Left lung (tissue), 4 donors: ENCODE measurements at regions not wholly inside any gene's neighbourhood (a gene's known extent, or its start where the extent isn't known, plus 50 kb on each side); places are given as distances from the start of the nearest gene placed in this dataset.

ENCODE experiments used
- ATAC-seq: fragments of 200-7000 bp; cut with Tn5 transposase; one replicate; pipeline ENCODE4 v1.9.1; 2020; ENCODE audit warnings: moderate library complexity
- DNase-seq, 4 donors: peaks; one replicate each; pipeline ENCODE4 v3.0.0-alpha.2; 2013 to 2020
- H3K27ac ChIP-seq, 2 donors: fragments of 200-600 bp; sonication (generic) in 1 of 2; one replicate each; pipeline versions ENCODE4 v1.5.0 to v1.8.0; 2020 to 2021
- H3K27me3 ChIP-seq, 2 donors: fragments of 200-600 bp; sonication (generic) in 1 of 2; one replicate each; pipeline versions ENCODE4 v1.5.0 to v1.8.0; 2020 to 2021
- H3K36me3 ChIP-seq, 2 donors: fragments of 200-600 bp; sonication (generic) in 1 of 2; one replicate each; pipeline versions ENCODE4 v1.5.0 to v1.8.0; 2020 to 2021
- H3K4me1 ChIP-seq, 2 donors: fragments of 200-600 bp; one replicate each; pipeline ENCODE4 v1.8.0; 2021
- H3K4me3 ChIP-seq, 2 donors: fragments of 200-600 bp; sonication (generic) in 1 of 2; one replicate each; pipeline versions ENCODE4 v1.5.0 to v1.8.0; 2020 to 2021; ENCODE audit warnings: mild to moderate bottlenecking in 1 of 2
- H3K9me3 ChIP-seq, 2 donors: fragments of 200-600 bp; sonication (generic) in 1 of 2; one replicate each; pipeline versions ENCODE4 v1.5.0 to v1.8.0; 2020 to 2021
- intact Hi-C, 2 donors: fragments of 100-400 bp; cut with DNase I; formaldehyde crosslinking; loops; one replicate each; pipeline versions ENCODE4 v1.11.2 to v1.14.2; 2022
- TF ChIP-seq, protein P1 (sequence below), 2 donors: fragments of 200-600 bp; sonication (generic) in 1 of 2; IDR thresholded peaks; one replicate each; pipeline versions ENCODE4 v1.5.0 to v1.8.0; 2021; ENCODE audit warnings: antibody characterized with exemption in 2 of 2
- donor health status: DM: no; HTN: yes; CAD: no.
- donor health status: DM: no; HTN: no; CAD: no.

DNA sequence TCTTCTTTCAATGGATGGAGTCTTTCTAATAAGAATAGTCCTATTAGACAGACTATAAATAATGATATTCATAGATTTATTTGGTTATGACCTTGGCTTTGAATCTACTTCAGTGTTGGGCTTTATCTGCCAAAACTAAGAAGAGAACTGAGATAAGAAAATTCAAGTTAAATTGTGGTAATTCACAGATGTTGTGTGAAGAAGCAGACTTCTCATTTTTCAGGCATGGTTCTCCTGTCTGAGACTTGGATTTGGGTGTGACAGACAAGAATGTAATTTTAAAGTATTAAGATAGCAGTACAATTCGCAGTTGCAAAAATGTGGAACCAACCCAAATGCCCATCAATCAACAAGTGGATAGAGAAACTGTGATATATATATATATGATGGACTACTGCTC lies 124.7 kb downstream of the QPCT start:
- TF ChIP-seq, protein P1, sequence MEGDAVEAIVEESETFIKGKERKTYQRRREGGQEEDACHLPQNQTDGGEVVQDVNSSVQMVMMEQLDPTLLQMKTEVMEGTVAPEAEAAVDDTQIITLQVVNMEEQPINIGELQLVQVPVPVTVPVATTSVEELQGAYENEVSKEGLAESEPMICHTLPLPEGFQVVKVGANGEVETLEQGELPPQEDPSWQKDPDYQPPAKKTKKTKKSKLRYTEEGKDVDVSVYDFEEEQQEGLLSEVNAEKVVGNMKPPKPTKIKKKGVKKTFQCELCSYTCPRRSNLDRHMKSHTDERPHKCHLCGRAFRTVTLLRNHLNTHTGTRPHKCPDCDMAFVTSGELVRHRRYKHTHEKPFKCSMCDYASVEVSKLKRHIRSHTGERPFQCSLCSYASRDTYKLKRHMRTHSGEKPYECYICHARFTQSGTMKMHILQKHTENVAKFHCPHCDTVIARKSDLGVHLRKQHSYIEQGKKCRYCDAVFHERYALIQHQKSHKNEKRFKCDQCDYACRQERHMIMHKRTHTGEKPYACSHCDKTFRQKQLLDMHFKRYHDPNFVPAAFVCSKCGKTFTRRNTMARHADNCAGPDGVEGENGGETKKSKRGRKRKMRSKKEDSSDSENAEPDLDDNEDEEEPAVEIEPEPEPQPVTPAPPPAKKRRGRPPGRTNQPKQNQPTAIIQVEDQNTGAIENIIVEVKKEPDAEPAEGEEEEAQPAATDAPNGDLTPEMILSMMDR (IDR thresholded peaks at IDR 0.05): no peak
- Histone ChIP-seq H3K27me3 (no peaks in the 10 kb centered on the region), H3K4me3 (no peak overlapping the region), H3K36me3 (no peaks in the 10 kb centered on the region), H3K27ac (no peak overlapping the region), H3K4me1 (peaks cover 0 to 10% of the 10 kb centered on the region in 2 donors), H3K9me3 (no peaks in the 10 kb centered on the region)
- ATAC-seq (no peak), DNase-seq (no peak)
- intact Hi-C loops: no loop called here

- intact Hi-C loops: no loop called here
- H3K9me3 ChIP-seq: no peaks in the 10 kb centered on the region
- no peak overlapping the region for H3K27ac ChIP-seq
- peaks cover 0 to 10% of the 10 kb centered on the region in 2 donors for H3K4me1 ChIP-seq
- no peaks in the 10 kb centered on the region for H3K36me3 ChIP-seq
- ATAC-seq (no peak), DNase-seq (no peak)
- H3K27me3 ChIP-seq: no peaks in the 10 kb centered on the region
- TF ChIP-seq, protein P1 (IDR thresholded peaks at IDR 0.05): no peak
- H3K4me3 ChIP-seq: no peak overlapping the region
Observed at GRCh38 chr2:37471104-37471503, 126.7 kb downstream of the QPCT start.

DNA sequence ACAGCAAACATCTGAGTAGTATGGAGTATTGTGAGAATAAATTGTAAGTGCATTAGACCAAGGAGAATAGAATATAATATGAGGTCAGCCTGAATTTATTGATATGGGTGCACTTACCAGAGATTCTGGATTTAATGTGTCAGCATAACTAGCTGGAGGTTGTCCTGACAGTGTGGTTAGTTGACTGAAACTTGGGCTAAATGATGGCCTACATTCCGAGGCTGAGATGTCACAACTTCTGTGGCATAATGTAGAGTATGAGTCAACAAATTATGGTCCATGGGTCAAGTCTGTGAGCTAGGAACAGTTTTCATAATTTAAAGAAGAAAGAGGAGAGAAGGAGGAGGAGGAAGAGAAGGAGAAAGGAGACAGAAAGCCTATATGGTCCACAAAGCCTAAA lies 127.6 kb downstream of the QPCT start:
- intact Hi-C loops: no loop called here
- Histone ChIP-seq H3K27ac (no peak overlapping the region), H3K4me1 (peaks cover 0 to 10% of the 10 kb centered on the region in 2 donors), H3K9me3 (no peaks in the 10 kb centered on the region), H3K27me3 (no peaks in the 10 kb centered on the region), H3K36me3 (no peaks in the 10 kb centered on the region), H3K4me3 (no peak overlapping the region)
- TF ChIP-seq, protein P1 (IDR thresholded peaks at IDR 0.05): no peak
- ATAC-seq (peak; percentile 39), DNase-seq (no peak)

GRCh38 chr2:37472959-37473358 lies 128.5 kb downstream of the QPCT start:
- H3K4me1 ChIP-seq: peaks cover 0 to 10% of the 10 kb centered on the region in 2 donors
- ATAC-seq (peak; percentile 94), DNase-seq (peak in 2 of 4 donors; percentile 61 to 77)
- no peaks in the 10 kb centered on the region for H3K27me3 ChIP-seq
- TF ChIP-seq, protein P1 (IDR thresholded peaks at IDR 0.05): no peak
- H3K9me3 ChIP-seq: no peaks in the 10 kb centered on the region
- H3K4me3 ChIP-seq: no peak overlapping the region
- intact Hi-C loops: no loop called here
- H3K36me3 ChIP-seq: no peaks in the 10 kb centered on the region
- no peak overlapping the region for H3K27ac ChIP-seq

DNA sequence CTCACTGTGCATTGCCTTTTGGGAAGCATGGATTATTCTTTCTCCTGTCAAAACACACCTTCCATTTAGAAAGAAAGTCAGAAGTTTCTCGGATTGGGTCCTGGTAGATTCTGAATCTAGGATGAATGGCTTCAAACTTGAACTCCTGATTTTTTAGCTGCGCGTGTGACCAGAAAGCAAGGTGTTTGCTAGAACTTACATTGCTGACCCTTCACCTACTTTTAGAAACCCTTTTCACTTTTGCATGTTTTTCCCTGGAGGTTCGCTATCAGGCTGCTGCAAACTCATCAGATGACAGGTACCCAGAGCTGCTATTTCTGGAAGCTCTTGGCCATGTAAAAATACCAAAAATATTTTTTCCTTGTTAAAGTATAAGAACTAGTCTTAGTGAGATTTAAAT lies 132.0 kb downstream of the QPCT start:
- Histone ChIP-seq H3K4me1 (peaks cover 0 to 10% of the 10 kb centered on the region in 2 donors), H3K9me3 (no peaks in the 10 kb centered on the region)
- TF ChIP-seq, protein P1 (IDR thresholded peaks at IDR 0.05): no peak

More for the DNA sequence above, 132.0 kb downstream of the QPCT start:
- Histone ChIP-seq H3K27me3 (no peaks in the 10 kb centered on the region), H3K27ac (no peak overlapping the region), H3K4me3 (no peak overlapping the region), H3K36me3 (no peaks in the 10 kb centered on the region)
- no peak for DNase-seq
- no peak for ATAC-seq
- intact Hi-C loops: no loop called here
